Activated CD4-positive, alpha-beta T cell treated with anti-CD3 and anti-CD28 coated beads, Interleukin-2, amount 50 U/mL, for 48 hours (primary cell): ENCODE measurements at regions not wholly inside any gene's neighbourhood (a gene's known extent, or its start where the extent isn't known, plus 50 kb on each side); places are given as distances from the start of the nearest gene placed in this dataset.

Experiments
- DNase-seq, 2 experiments: peaks; one replicate each; pipeline ENCODE4 v3.0.0-alpha.2; 2020

DNA sequence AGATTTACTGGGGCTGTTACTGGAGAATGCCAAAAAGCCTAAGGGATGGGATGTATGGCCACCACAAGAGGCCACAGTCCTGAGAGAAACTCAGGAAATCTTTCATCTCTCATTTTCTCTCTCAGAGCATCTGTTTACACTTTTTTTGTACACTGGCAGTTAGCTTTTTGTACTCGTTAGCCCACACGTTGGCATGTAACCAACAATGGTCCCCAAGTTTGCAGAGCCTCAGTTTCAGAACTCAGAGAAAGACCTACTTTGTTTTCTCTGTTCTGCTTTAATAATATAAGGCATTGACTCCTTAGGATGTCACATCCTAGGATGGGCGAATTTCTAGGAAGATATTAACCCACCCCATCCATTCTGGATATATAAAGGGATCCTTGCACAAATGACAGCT, 183.5 kb downstream of the SUCNR1 start:
- no peak for DNase-seq

DNA sequence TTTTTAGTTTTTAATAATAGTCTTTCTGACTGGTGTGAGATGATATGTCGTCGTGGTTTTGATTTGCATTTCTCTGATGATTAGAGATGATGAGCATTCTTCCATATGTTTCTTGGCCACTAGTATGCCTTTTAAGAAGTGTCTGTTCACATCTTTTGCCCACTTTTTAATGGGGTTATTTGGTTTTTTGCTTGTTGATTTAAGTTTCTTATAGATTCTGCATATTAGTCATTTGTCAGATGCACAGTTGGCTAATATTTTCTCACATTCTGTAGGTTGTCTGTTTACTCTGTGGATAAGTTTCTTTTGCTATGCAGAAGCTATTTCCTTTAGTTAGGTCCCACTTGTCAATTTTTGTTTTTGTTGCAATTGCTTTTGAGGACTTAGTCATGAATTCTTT, 185.4 kb downstream of the SUCNR1 start:
- DNase-seq, result no peak

DNA sequence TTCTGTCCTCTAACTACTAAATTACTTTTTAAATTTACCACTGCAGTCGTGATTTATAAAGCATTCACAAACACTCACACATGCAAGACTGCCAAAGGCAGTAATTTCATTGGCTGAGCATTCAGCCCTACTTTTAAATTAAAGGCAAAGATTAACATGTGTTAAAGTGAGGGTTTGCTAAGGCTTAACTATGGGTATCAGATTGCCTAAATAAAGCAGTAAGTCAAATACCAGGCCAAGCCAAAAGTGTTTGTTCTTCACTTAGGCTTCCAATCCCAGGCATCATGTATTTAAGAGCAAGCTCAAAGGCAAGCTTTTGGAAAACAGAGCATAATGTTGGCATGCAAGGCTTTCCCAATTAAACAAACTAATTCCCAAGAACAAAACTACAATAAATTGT, 187.3 kb downstream of the SUCNR1 start:
- DNase-seq, result no peak

- DNase-seq, result no peak
These were observed 187.9 kb downstream of the SUCNR1 start for GRCh38 chr3:152061296-152061695.

GRCh38 chr3:152069871-152070270, 196.4 kb downstream of the SUCNR1 start:
- DNase-seq, result no peak

GRCh38 chr3:152071315-152071714, 197.4 kb upstream of the MBNL1 start:
- no peak for DNase-seq

DNA sequence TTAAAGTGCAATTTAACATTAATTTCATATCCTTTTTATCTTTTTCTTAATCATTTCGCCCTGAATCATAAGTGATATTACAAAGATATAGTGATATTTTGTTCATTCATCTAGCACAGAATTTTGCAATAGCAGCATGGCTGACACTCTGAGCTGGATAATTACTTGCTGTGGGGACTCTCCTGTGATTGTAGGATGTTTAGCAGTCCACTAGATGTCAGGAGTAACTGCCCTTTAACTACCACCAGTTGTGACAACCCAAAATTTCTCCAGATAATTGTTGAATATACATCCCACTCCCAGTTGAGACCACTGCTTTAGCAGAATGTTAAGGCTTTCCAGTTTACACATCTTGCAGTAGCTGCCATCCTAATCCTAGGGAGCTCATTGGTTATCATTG, 196.8 kb upstream of the MBNL1 start:
- DNase-seq, result no peak

- no peak for DNase-seq
These were observed 195.5 kb upstream of the MBNL1 start for GRCh38 chr3:152073267-152073666.

- DNase-seq, result no peak
These were observed 192.6 kb upstream of the MBNL1 start for GRCh38 chr3:152076148-152076547.

- DNase-seq, result no peak
These were observed 188.7 kb upstream of the MBNL1 start for GRCh38 chr3:152079980-152080379.

DNA sequence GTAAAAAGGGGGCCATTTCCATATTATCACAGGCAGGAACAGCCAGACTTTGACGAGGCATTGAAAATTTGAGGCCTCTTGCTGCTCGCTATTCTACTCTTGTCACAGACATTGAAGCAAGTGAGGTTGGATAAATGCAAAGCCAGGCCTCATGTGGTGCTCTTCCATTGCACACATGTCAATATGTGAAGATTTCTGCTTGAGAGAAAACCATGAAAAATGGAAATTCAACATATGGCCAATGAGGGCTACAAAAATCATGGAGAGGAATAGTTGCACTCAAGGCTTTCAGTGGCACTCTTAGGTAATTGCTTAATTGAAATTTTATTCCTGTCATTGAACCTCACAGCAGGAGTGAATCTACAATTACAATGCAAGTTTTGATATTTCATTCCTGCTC, 185.6 kb upstream of the MBNL1 start:
- no peak for DNase-seq

DNA sequence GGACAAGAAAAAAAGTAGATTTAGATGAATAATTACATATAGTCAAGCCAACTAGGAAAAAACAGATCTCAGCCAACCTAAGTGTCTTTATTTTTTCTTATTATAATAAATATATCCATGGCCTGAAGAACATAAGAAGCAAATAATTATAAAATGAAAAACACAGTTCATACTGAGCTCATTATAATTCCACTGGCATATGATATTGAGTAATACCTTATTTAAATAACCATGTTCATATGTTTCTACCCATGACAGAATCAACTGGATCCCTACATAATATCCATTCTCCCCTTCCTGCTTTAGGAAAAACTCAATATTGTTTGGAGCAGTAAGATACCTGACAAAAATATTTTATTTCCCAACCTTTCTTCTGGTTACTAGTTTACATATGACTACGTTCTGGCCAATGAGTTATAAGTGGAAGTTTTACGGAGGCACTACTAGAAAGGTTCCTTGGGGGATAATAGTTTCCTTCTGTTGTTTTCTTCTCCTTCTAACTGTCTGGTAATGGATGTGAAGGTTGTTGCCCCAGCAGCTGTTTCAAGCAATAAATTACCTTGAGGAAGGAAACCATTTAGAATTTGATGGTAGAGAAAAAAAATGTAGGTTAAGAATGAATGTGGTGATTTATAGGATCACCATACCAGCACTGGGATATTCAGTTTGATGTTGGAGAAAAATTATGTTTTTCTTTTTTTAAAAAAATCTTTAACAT, 184.1 kb upstream of the MBNL1 start:
- DNase-seq, result no peak

GRCh38 chr3:152087153-152087552, 181.6 kb upstream of the MBNL1 start:
- no peak for DNase-seq

DNA sequence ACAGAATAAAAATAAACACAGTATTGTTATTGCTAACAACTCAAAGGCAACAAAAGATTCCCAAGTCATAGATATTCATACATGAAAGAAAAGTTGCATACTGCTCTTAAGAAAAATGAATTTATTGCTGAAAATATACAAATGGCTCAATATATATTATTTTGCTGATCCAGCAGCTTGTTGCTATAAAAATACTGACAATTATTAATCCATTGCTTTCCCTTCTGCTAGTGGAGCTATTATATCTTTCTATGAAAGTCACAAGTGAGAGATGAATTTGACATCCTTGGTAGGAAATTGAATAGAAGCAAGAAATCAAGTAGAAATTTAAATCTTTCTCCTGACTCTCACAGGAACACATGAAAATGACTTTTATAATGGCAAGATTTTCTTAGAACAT, 179.2 kb upstream of the MBNL1 start:
- no peak for DNase-seq

- DNase-seq, result no peak
These were observed 177.0 kb upstream of the MBNL1 start for GRCh38 chr3:152091725-152092124.

DNA sequence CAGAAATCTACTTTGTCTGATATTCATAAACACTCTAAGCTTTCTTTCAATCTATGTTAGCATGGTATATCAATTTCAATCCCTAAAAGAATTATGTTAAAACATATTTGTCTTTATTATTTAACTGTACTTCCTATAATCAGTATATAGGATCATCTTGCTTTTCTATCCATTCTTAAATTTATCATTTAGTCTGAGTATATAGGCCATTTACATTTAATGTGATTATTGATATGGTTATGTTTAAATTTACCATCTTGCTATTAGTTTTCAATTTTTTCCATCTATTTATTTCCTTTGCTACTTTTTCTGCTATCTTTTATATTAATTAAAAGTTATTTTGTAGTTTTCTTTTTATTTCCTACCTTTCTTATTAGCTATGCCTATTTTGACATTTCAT, 174.8 kb upstream of the MBNL1 start:
- DNase-seq, result no peak

DNA sequence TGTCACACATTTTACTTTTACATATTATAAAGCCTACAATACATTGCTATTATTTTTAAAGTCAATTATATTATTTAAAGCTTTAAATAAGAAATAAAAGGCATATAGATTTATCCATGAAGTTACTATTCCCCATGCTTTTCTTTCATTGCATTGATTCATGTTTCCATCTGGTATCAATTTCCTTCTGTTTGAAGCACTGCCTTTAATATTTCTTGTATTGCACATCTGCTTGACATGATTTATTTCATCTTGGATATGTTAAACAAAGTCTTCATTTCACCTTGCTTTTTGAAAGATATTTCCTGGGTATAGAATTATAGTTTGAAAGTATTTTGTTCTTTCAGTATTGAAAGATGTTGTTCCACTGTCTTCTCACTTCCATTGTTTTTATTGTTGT, 174.3 kb upstream of the MBNL1 start:
- no peak for DNase-seq

- no peak for DNase-seq
These were observed 173.3 kb upstream of the MBNL1 start for GRCh38 chr3:152095472-152095871.

- DNase-seq, result no peak
These were observed 172.3 kb upstream of the MBNL1 start for GRCh38 chr3:152096280-152096906.

- no peak for DNase-seq
These were observed 171.6 kb upstream of the MBNL1 start for GRCh38 chr3:152097120-152097519.

DNA sequence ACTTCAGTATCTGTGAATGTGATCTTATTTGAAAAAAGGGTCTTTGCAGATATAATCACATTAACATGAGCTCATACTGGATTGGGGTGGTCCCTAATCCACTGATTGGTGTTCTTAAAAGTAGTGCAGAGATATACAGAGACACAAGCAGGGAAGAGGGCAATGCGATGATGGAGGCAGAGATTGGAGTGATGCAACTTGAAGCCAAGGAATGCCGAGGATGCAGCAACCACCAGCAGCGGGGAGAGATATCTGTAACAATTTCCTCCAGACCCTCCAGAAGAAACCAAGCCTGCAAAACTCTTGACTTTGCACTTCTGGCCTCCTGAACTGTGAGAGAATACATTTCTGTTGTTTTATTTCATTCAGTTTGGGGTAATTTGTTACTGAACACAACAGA, 171.0 kb upstream of the MBNL1 start:
- no peak for DNase-seq

- no peak for DNase-seq
These were observed 168.1 kb upstream of the MBNL1 start for GRCh38 chr3:152100491-152101132.

DNA sequence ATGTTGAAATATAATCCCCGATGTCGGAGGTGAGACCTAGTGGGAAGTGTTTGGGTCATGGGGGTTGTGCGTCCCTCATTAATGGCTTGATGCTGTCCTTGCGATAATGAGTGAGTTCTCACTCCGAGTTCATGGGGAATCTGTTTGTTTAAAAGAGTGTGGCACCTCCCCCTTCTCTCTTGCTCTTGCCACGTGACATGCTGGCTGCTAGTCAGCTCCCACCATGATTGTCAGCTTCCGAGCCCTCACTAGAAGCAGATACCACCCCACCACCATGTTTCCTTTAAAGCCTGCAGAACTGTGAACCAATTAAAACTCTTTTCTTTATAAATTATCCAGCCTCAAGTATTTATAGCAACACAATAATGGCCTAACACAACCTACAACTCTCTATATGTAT, 166.3 kb upstream of the MBNL1 start:
- DNase-seq, result no peak

- no peak for DNase-seq
These were observed 165.5 kb upstream of the MBNL1 start for GRCh38 chr3:152103257-152103656.
